H1 (cell line): ENCODE measurements at regions not wholly inside any gene's neighbourhood (a gene's known extent, or its start where the extent isn't known, plus 50 kb on each side); places are given as distances from the start of the nearest gene placed in this dataset.

Experiments used
- CTCF ChIA-PET: fragments of 300-600 bp; sonication (Branson Sonifier 250); formaldehyde crosslinking; loops from one replicate; lab custom pipeline; 2021; ENCODE audit not compliant: partially characterized antibody; lab: Charles Lee
- POLR2A ChIA-PET: fragments of 300-600 bp; sonication (Branson Sonifier 250); formaldehyde crosslinking; loops from one replicate; lab custom pipeline; 2021; ENCODE audit warnings: inconsistent platforms; ENCODE audit not compliant: partially characterized antibody; lab: Charles Lee
- DNase-seq, 2 experiments: peaks; one replicate each; pipeline versions ENCODE4 v3.0.0 to v3.0.0-alpha.2; 2010 to 2022; ENCODE audit warnings: low spot score in 2 of 2, low read depth in 1 of 2, mixed read lengths in 1 of 2
- FAIRE-seq: peaks from 2 replicates; lab custom pipeline; 2011; peaks lifted over from hg19 to GRCh38; lab: Jason Lieb, UNC
- H2AFZ ChIP-seq: 2 replicates; pipeline ENCODE4 v1.8.1; 2012; ENCODE audit warnings: low read length, inconsistent platforms
- H2AK5ac ChIP-seq: 2 replicates; pipeline ENCODE4 v1.6.1; 2013; ENCODE audit warnings: low read depth, low read length
- H2BK120ac ChIP-seq: replicated peaks from 2 replicates; pipeline ENCODE3; 2013; ENCODE audit warnings: low read depth, low read length, inconsistent platforms
- H2BK12ac ChIP-seq: 2 replicates; pipeline ENCODE4 v1.6.1; 2013; ENCODE audit warnings: low read depth, low read length
- H2BK15ac ChIP-seq: 2 replicates; pipeline ENCODE4 v1.6.1; 2013; ENCODE audit warnings: low read length
- H2BK20ac ChIP-seq: 2 replicates; pipeline ENCODE4 v1.6.1; 2013; ENCODE audit warnings: low read length
- H2BK5ac ChIP-seq: 2 replicates; pipeline ENCODE4 v1.6.1; 2013; ENCODE audit warnings: low read depth, low read length
- H3K14ac ChIP-seq: 2 replicates; pipeline ENCODE4 v1.6.1; 2013; ENCODE audit warnings: inconsistent platforms; ENCODE audit not compliant: insufficient read length
- H3K18ac ChIP-seq: 2 replicates; pipeline ENCODE4 v1.6.1; 2013; ENCODE audit warnings: low read length; ENCODE audit errors: extremely low read depth
- H3K23ac ChIP-seq: 2 replicates; pipeline ENCODE4 v1.6.1; 2013; ENCODE audit warnings: inconsistent platforms; ENCODE audit not compliant: insufficient read length
- H3K23me2 ChIP-seq: 2 replicates; pipeline ENCODE4 v1.6.1; 2013; ENCODE audit warnings: low read depth, low read length
- H3K27ac ChIP-seq: 2 replicates; pipeline ENCODE4 v1.6.1; 2011; ENCODE audit warnings: low read depth, low read length, inconsistent platforms
- H3K27me3 ChIP-seq, 4 experiments: replicated peaks in 1 of 4; 1 replicate in 1 of 4; 2 replicates in 3 of 4; pipeline versions ENCODE4 v1.6.1 to v1.8.1; 2011 to 2013; ENCODE audit warnings: low read length in 3 of 4, mild to moderate bottlenecking in 3 of 4, inconsistent platforms in 2 of 4, mixed read lengths in 2 of 4, moderate library complexity in 1 of 4; ENCODE audit not compliant: control insufficient read depth in 3 of 4, insufficient read depth in 3 of 4; ENCODE audit errors: extremely low read depth in 1 of 4
- H3K36me3 ChIP-seq, 4 experiments: 2 replicates each; pipeline versions ENCODE4 v1.6.1 to v1.8.1; 2011 to 2013; ENCODE audit warnings: mild to moderate bottlenecking in 4 of 4, low read length in 3 of 4, moderate library complexity in 2 of 4, control low read depth in 1 of 4, inconsistent platforms in 1 of 4; ENCODE audit not compliant: insufficient read depth in 4 of 4, control insufficient read depth in 2 of 4
- H3K4ac ChIP-seq: replicated peaks from 2 replicates; pipeline ENCODE3; 2013; ENCODE audit warnings: low read length, low read depth, mixed read lengths, inconsistent platforms; ENCODE audit not compliant: insufficient read length
- H3K4me1 ChIP-seq, 4 experiments: replicated peaks in 1 of 4; 1 replicate in 1 of 4; 2 replicates in 3 of 4; pipeline versions ENCODE4 v1.6.1 to v1.8.1; 2011 to 2013; ENCODE audit warnings: low read length in 3 of 4, inconsistent platforms in 2 of 4, mixed read lengths in 1 of 4; ENCODE audit not compliant: insufficient read depth in 4 of 4, control insufficient read depth in 3 of 4
- H3K4me2 ChIP-seq, 2 experiments: 2 replicates each; pipeline versions ENCODE4 v1.6.1 to v1.8.1; 2011 to 2013; ENCODE audit warnings: low read depth in 2 of 2, low read length in 2 of 2, control low read depth in 1 of 2, inconsistent platforms in 1 of 2, mild to moderate bottlenecking in 1 of 2; ENCODE audit not compliant: insufficient read depth in 1 of 2
- H3K4me3 ChIP-seq, 4 experiments: fragments of 200-600, 300-600 bp in 1 of 4; sonication (generic), shearing (Covaris generic), sonication (Bioruptor Twin) in 1 of 4; 2 replicates each; pipeline versions ENCODE4 v1.5.1 to v1.8.1; 2011 to 2016; ENCODE audit warnings: low read length in 4 of 4, low read depth in 3 of 4, control low read depth in 2 of 4, inconsistent platforms in 2 of 4, mild to moderate bottlenecking in 2 of 4, mixed read lengths in 1 of 4, moderate library complexity in 1 of 4; ENCODE audit not compliant: insufficient read depth in 2 of 4; ENCODE audit errors: extremely low read depth in 1 of 4
- H3K56ac ChIP-seq: replicated peaks from 2 replicates; pipeline ENCODE3; 2013; ENCODE audit warnings: low read depth, mild to moderate bottlenecking, mixed read lengths, low read length, inconsistent platforms; ENCODE audit not compliant: insufficient read length
- H3K79me1 ChIP-seq: 2 replicates; pipeline ENCODE4 v1.6.1; 2013; ENCODE audit warnings: low read depth, low read length, control low read depth
- H3K79me2 ChIP-seq, 2 experiments: 2 replicates each; pipeline versions ENCODE4 v1.6.1 to v1.8.1; 2012 to 2013; ENCODE audit warnings: low read length in 2 of 2, mild to moderate bottlenecking in 2 of 2, inconsistent platforms in 1 of 2; ENCODE audit not compliant: insufficient read depth in 2 of 2, control insufficient read depth in 1 of 2
- H3K9ac ChIP-seq, 4 experiments: replicated peaks in 1 of 4; 1 replicate in 1 of 4; 2 replicates in 3 of 4; pipeline versions ENCODE4 v1.6.1 to v1.8.1; 2011 to 2013; ENCODE audit warnings: low read depth in 3 of 4, low read length in 3 of 4, control low read depth in 2 of 4, mild to moderate bottlenecking in 2 of 4, moderate library complexity in 2 of 4, inconsistent platforms in 1 of 4; ENCODE audit errors: extremely low read depth in 1 of 4
- H3K9me3 ChIP-seq, 2 experiments: 2 replicates each; pipeline versions ENCODE4 v1.6.1 to v1.8.1; 2012 to 2013; ENCODE audit warnings: mild to moderate bottlenecking in 2 of 2, moderate library complexity in 2 of 2, control low read depth in 1 of 2, inconsistent platforms in 1 of 2, low read depth in 1 of 2, low read length in 1 of 2, mixed read lengths in 1 of 2; ENCODE audit not compliant: insufficient read depth in 2 of 2
- H4K20me1 ChIP-seq, 2 experiments: replicated peaks in 1 of 2; 2 replicates each; pipeline versions ENCODE3 to v1.8.1; 2011 to 2013; ENCODE audit warnings: inconsistent platforms in 2 of 2, low read length in 2 of 2, mild to moderate bottlenecking in 1 of 2; ENCODE audit not compliant: insufficient read depth in 2 of 2, control insufficient read depth in 1 of 2
- H4K5ac ChIP-seq: 2 replicates; pipeline ENCODE4 v1.6.1; 2013; ENCODE audit warnings: low read length, low read depth, mixed read lengths, inconsistent platforms; ENCODE audit not compliant: insufficient read length
- H4K8ac ChIP-seq: 2 replicates; pipeline ENCODE4 v1.8.0; 2013; ENCODE audit warnings: mild to moderate bottlenecking, moderate library complexity, low read length, inconsistent platforms; ENCODE audit not compliant: insufficient read depth; ENCODE audit errors: extremely low read depth
- H4K91ac ChIP-seq: replicated peaks from 2 replicates; pipeline ENCODE3; 2013; ENCODE audit warnings: low read length, mixed read lengths, inconsistent platforms; ENCODE audit not compliant: insufficient read length
- BRCA1 ChIP-seq: IDR thresholded peaks from 2 replicates; pipeline ENCODE4 v1.6.1; 2012; ENCODE audit warnings: low read depth, low read length, improper control_type of control experiment
- CBX8 ChIP-seq: fragments of 300-800, 300-1000 bp; sonication (generic); IDR thresholded peaks from 2 replicates; pipeline ENCODE4 v1.7.1; 2016; ENCODE audit warnings: low read depth, low read length, borderline replicate concordance
- CHD1 ChIP-seq: IDR thresholded peaks from 2 replicates; pipeline ENCODE4 v1.6.1; 2012; ENCODE audit warnings: low read depth, low read length, improper control_type of control experiment
- FOSL1 ChIP-seq: IDR thresholded peaks from 2 replicates; pipeline ENCODE4 v1.6.1; 2011; ENCODE audit warnings: mild to moderate bottlenecking, low read depth, low read length, moderate library complexity; ENCODE audit not compliant: insufficient read depth
- HDAC6 ChIP-seq: IDR thresholded peaks from one replicate; pipeline ENCODE4 v1.7.1; 2012; ENCODE audit warnings: low read depth, mild to moderate bottlenecking, inconsistent platforms, low read length, moderate library complexity
- KDM5A ChIP-seq: fragments of 200-600 bp; IDR thresholded peaks from 2 replicates; pipeline ENCODE4 v1.7.1; 2012; ENCODE audit warnings: mild to moderate bottlenecking, low read length, inconsistent platforms, mixed read lengths
- MAFK ChIP-seq: IDR thresholded peaks from 2 replicates; pipeline ENCODE4 v1.6.1; 2012; ENCODE audit warnings: low read depth, mild to moderate bottlenecking, improper control_type of control experiment, low read length
- RAD21 ChIP-seq, 2 experiments: IDR thresholded peaks in 1 of 2; conservative IDR thresholded peaks in 1 of 2; 2 replicates each; pipeline ENCODE4 v1.6.1; 2011; ENCODE audit warnings: low read depth in 2 of 2, low read length in 2 of 2, improper control_type of control experiment in 1 of 2, inconsistent platforms in 1 of 2, mild to moderate bottlenecking in 1 of 2, moderate library complexity in 1 of 2
- RFX5 ChIP-seq: IDR thresholded peaks from 2 replicates; pipeline ENCODE4 v1.6.1; 2011; ENCODE audit warnings: low read depth, low read length, improper control_type of control experiment, borderline replicate concordance
- SIRT6 ChIP-seq: IDR thresholded peaks from one replicate; pipeline ENCODE4 v1.7.1; 2012; ENCODE audit warnings: low read length, inconsistent platforms
- TAF7 ChIP-seq: optimal IDR thresholded peaks from 2 replicates; pipeline ENCODE3; 2011; ENCODE audit warnings: low read depth, mild to moderate bottlenecking, inconsistent platforms, low read length, moderate library complexity, borderline replicate concordance
- WGBS, 2 experiments: shearing (Covaris generic) in 1 of 2; methylation state at CpG; one replicate each; pipeline versions ENCODE4 v1.1.6 to v1.1.7; 2013 to 2015; ENCODE audit warnings: low lambda C conversion rate in 2 of 2, mixed read lengths in 2 of 2, inconsistent platforms in 1 of 2, low coverage in 1 of 2, missing lambda C conversion rate in 1 of 2; ENCODE audit not compliant: insufficient replicate concordance in 2 of 2, insufficient coverage in 1 of 2, insufficient read length in 1 of 2; ENCODE audit errors: extremely low coverage in 1 of 2, missing lambda C conversion rate in 1 of 2; 5-methylcytosine and 5-hydroxymethylcytosine counted together
- TF ChIP-seq, protein P1 (sequence below), 3 experiments: IDR thresholded peaks; 1 replicate in 2 of 3; 2 replicates in 1 of 3; pipeline versions ENCODE4 v1.5.1 to v1.6.1; 2011; ENCODE audit warnings: low read length in 3 of 3, mild to moderate bottlenecking in 3 of 3, inconsistent platforms in 2 of 3, low read depth in 1 of 3, moderate library complexity in 1 of 3; ENCODE audit not compliant: insufficient read depth in 1 of 3; ENCODE audit errors: control extremely low read depth in 1 of 3

DNA sequence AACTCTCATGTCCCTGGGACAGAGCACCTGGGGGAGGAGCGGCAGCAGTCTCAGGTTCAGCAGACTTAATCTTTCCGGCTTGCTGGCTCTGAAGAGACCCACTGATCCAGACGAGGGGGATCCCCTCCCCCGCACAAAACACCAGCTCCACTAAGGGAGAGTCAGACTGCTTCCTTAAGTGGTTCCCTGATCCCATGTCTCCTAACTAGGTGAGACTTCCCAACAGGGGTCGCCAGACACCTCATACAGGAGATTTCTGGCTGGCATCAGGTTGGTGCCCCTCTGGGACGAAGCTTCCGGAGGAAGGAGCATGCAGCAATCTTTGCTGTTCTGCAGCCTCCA lies 157.2 kb upstream of the TMEM45B start:
- FAIRE-seq (peak; percentile 7), DNase-seq (peak; percentile 21 to 61)
- ChIA-PET CTCF (interaction anchor here (0.6 to 4.2 kb wide), 9 partner anchors 20 to 92 kb away, joined by 3 to 32 read pairs (median 3); no protein-coding TSS in a partner anchor), POLR2A (no interaction called here)
- Histone ChIP-seq H3K18ac (0 out of 2 replicates have a peak overlapping the region, but pooled peaks have one; percentile 24), H3K56ac (no peak overlapping the region), H2BK20ac (no peak overlapping the region), H2BK12ac (0 out of 2 replicates have a peak overlapping the region, but pooled peaks have one; percentile 9), H3K9me3 (peaks cover 4 to 5% of the 10 kb centered on the region in 2 experiments; a peak in 3 of 4 replicates), H3K23me2 (no peaks in the 10 kb centered on the region; the same call in 1 of the 2 replicates), H3K23ac (no peak overlapping the region), H3K4ac (no peak overlapping the region), H3K4me3 (no peak overlapping the region), H3K9ac (no peak overlapping the region), H3K14ac (no peak overlapping the region), H3K36me3 (no peaks in the 10 kb centered on the region), H2AK5ac (no peak overlapping the region), H3K27ac (no peak overlapping the region), H3K79me2 (no peaks in the 10 kb centered on the region), H4K91ac (no peak overlapping the region), H4K5ac (no peak overlapping the region), H3K27me3 (no peaks in the 10 kb centered on the region), H3K4me1 (peaks cover 0 to 3% (median 3%) of the 10 kb centered on the region in 4 experiments; a peak in 4 of 7 replicates), H4K20me1 (no peaks in the 10 kb centered on the region), H3K79me1 (no peaks in the 10 kb centered on the region), H2BK15ac (no peak overlapping the region), H4K8ac (no peak overlapping the region), H2BK120ac (no peak overlapping the region), H3K4me2 (no peak overlapping the region), H2AFZ (peak overlapping the region; percentile 82), H2BK5ac (no peak overlapping the region)
- WGBS, 2 experiments, result 81% methylated on average over 7 of the region's 7 CpGs; no CpG with 5 or more reads in 1 of the 2 experiments
- TF ChIP-seq SIRT6 (no peak), KDM5A (no peak), CBX8 (no peak), MAFK (no peak), CHD1 (no peak), RFX5 (no peak), BRCA1 (no peak), RAD21 (IDR thresholded peaks at IDR 0.05 in 1 of 2, conservative IDR thresholded peaks at IDR 0.05 in 1 of 2; ENCODE audit: low read depth in 2 of 2, low read length in 2 of 2) (peak; percentile 38 to 57), FOSL1 (no peak), TAF7 (no peak), HDAC6 (no peak)
- TF ChIP-seq, protein P1, sequence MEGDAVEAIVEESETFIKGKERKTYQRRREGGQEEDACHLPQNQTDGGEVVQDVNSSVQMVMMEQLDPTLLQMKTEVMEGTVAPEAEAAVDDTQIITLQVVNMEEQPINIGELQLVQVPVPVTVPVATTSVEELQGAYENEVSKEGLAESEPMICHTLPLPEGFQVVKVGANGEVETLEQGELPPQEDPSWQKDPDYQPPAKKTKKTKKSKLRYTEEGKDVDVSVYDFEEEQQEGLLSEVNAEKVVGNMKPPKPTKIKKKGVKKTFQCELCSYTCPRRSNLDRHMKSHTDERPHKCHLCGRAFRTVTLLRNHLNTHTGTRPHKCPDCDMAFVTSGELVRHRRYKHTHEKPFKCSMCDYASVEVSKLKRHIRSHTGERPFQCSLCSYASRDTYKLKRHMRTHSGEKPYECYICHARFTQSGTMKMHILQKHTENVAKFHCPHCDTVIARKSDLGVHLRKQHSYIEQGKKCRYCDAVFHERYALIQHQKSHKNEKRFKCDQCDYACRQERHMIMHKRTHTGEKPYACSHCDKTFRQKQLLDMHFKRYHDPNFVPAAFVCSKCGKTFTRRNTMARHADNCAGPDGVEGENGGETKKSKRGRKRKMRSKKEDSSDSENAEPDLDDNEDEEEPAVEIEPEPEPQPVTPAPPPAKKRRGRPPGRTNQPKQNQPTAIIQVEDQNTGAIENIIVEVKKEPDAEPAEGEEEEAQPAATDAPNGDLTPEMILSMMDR (IDR thresholded peaks at IDR 0.05; ENCODE audit: control extremely low read depth in 1 of 3, insufficient read depth in 1 of 3, low read depth in 1 of 3, low read length in 3 of 3), result peak; percentile 35 to 46 (median 37)
